Glomerular visceral epithelial cell (primary cell): ENCODE measurements at regions not wholly inside any gene's neighbourhood (a gene's known extent, or its start where the extent isn't known, plus 50 kb on each side); places are given as distances from the start of the nearest gene placed in this dataset.

Experiments
- DNase-seq: peaks from one replicate; pipeline ENCODE4 v3.0.0-alpha.2; 2016; ENCODE audit errors: extremely low spot score

GRCh38 chr10:78391585-78391984 lies 357.9 kb downstream of the RPS24 start:
- DNase-seq: no peak

GRCh38 chr10:78392197-78392596 lies 358.5 kb downstream of the RPS24 start:
- no peak for DNase-seq

- DNase-seq: no peak
Observed at GRCh38 chr10:78393094-78393493, 359.4 kb downstream of the RPS24 start.

GRCh38 chr10:78394047-78394446 lies 360.4 kb downstream of the RPS24 start:
- DNase-seq: no peak

- DNase-seq: no peak
Observed at GRCh38 chr10:78395162-78395561, 361.5 kb downstream of the RPS24 start.

GRCh38 chr10:78396754-78397153 lies 363.1 kb downstream of the RPS24 start:
- no peak for DNase-seq

- no peak for DNase-seq
Observed at GRCh38 chr10:78397786-78398185, 364.1 kb downstream of the RPS24 start.

- DNase-seq: no peak
Observed at GRCh38 chr10:78398382-78398781, 364.7 kb downstream of the RPS24 start.

- no peak for DNase-seq
Observed at GRCh38 chr10:78401624-78402367, 368.1 kb downstream of the RPS24 start.

GRCh38 chr10:78402591-78402990 lies 368.9 kb downstream of the RPS24 start:
- DNase-seq: no peak

- no peak for DNase-seq
Observed at GRCh38 chr10:78403781-78404180, 370.1 kb downstream of the RPS24 start.

GRCh38 chr10:78404296-78404695 lies 370.6 kb downstream of the RPS24 start:
- DNase-seq: no peak

- no peak for DNase-seq
Observed at GRCh38 chr10:78405231-78405630, 371.6 kb downstream of the RPS24 start.

GRCh38 chr10:78405736-78406135 lies 372.1 kb downstream of the RPS24 start:
- DNase-seq: no peak

GRCh38 chr10:78406648-78407008 lies 373.0 kb downstream of the RPS24 start:
- no peak for DNase-seq

GRCh38 chr10:78407009-78407711 lies 373.5 kb downstream of the RPS24 start:
- peak; percentile 82 for DNase-seq

GRCh38 chr10:78407966-78408365 lies 374.3 kb downstream of the RPS24 start:
- DNase-seq: no peak

GRCh38 chr10:78408671-78409472 lies 375.2 kb downstream of the RPS24 start:
- DNase-seq: no peak

- no peak for DNase-seq
Observed at GRCh38 chr10:78410046-78410965, 376.6 kb downstream of the RPS24 start.

GRCh38 chr10:78411716-78412115 lies 378.1 kb downstream of the RPS24 start:
- no peak for DNase-seq

GRCh38 chr10:78412605-78413004 lies 378.9 kb downstream of the RPS24 start:
- no peak for DNase-seq
